ENCODE measurements at regions not wholly inside any gene's neighbourhood (a gene's known extent, or its start where the extent isn't known, plus 50 kb on each side); places are given as distances from the start of the nearest gene placed in this dataset.
"Not testable (repeated sequence)": the region's sequence is repeated elsewhere in the genome, so short reads cannot be mapped to it uniquely, and the experiment has no call there.

DNA sequence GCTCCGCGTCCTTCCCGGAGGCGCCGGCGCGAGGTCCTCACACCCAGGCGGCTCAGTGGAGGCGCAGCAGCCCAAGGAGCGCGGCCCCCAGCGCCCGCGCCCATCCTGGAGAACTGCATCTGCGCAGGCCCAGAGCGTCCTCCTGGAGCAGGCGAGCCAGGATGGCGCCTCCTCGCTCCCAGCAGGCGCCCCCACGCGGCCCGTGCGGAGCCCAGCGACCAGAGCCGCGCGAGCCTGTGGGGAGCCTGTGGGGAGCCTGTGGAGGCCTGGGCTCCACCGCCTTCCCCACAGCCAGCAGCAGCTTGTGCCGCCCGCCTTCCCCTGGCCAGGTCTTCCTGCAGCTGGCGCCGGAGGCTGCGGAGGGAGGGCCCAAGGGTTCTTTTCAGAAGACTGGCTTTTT, 953.9 kb downstream of the TMEM121 start:
- DNase-seq (ENCODE audit: low spot score), result not testable (repeated sequence)

DNA sequence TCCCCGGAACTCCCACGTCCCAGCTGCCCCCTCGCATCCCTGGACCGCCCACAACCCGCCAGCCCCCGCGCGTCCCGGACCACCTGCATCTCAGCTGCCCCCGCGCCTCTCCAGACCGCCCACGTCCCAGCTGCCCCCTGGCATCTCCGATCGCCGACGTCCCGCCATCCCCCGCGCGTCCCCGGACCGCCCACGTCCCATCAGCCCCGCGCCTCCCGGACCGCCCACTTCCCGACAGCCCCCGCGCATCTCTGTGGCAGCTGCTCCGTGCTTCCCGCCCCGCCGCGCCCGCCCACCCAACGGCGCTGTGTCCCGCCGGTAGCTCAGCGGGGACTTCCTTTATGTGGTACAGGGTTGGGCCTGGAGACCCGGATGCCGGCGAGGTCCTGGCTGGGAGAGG, 955.8 kb downstream of the TMEM121 start:
- DNase-seq (ENCODE audit: low spot score), result not testable (repeated sequence)

- DNase-seq (ENCODE audit: low spot score), result no peak
These were observed 961.2 kb downstream of the TMEM121 start for GRCh38 chr14:106487600-106487999.

DNA sequence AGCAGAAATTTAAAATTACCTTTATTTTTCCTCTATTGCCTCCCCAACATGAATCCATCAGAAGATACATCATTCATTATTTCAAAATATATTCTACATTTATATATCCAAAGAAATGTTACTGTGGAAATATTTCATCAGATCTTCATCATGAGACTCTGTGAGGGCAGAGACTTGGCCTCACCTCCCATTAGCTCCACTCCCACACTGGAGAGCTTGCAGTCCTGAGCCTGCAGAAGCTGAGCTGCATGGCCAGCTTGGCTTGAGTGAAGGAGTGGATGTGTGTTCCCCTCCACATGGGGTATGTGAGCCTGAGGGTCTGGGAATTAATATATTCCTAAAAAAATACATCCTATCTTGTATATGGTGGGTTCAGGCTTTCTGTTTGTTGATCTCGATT, 961.9 kb downstream of the TMEM121 start:
- DNase-seq (ENCODE audit: low spot score), result no peak

DNA sequence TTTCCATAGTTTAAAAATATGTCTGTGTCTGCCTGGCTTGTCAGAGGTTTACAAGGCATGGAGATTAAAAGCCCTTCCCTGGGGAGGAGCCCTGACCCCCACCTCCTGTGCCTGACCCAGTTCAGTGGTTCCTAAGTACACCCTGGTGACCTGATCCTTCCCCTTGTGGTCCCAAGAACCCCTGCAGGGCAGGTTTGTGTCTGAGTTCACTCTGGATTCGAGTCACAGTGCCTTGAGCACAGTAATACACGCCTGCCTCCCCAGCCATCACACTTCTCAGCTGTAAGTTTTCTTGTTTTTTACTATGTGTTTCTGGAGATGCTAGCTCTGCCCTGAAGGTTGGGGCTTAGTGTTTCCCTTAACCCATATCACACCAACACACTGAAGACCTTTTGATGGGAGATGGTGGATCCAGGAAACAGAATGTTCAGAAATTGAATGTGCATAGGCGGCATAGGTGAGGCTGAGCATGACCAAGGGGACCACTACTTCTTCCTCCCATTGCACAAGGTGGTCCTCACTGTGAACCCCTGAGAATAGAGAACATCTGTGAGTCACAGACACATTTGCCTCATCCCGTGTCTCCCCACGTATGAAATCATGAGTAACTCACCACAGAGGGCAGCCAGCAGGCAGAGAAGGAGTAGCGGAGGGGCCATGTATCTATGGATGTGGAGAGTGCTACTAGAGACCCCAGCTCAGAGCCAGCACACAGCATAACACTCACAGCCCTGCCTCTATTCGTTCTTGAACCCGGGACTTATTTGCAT, 962.9 kb downstream of the TMEM121 start:
- no peak for DNase-seq (ENCODE audit: low spot score)

GRCh38 chr14:106490442-106490841, 964.1 kb downstream of the TMEM121 start:
- DNase-seq (ENCODE audit: low spot score), result no peak

DNA sequence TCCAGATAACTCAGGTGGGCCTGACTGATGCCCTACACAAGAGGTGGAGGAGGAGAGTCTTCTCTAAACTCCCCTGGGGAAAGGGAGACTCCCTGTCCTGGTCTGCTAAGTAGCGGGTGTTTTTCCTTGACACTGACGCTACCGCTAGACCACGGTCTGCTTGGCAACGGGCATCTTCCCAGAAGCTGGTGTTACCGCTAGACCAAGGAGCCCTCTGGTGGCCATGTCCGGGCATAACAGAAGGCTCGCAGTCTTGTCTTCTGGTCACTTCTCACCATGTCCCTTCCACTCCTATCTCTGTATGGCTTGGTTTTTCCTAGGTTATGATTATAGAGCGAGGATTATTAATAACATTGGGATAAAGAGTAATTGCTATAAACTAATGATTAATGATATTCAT, 965.5 kb downstream of the TMEM121 start:
- DNase-seq (ENCODE audit: low spot score), result no peak

DNA sequence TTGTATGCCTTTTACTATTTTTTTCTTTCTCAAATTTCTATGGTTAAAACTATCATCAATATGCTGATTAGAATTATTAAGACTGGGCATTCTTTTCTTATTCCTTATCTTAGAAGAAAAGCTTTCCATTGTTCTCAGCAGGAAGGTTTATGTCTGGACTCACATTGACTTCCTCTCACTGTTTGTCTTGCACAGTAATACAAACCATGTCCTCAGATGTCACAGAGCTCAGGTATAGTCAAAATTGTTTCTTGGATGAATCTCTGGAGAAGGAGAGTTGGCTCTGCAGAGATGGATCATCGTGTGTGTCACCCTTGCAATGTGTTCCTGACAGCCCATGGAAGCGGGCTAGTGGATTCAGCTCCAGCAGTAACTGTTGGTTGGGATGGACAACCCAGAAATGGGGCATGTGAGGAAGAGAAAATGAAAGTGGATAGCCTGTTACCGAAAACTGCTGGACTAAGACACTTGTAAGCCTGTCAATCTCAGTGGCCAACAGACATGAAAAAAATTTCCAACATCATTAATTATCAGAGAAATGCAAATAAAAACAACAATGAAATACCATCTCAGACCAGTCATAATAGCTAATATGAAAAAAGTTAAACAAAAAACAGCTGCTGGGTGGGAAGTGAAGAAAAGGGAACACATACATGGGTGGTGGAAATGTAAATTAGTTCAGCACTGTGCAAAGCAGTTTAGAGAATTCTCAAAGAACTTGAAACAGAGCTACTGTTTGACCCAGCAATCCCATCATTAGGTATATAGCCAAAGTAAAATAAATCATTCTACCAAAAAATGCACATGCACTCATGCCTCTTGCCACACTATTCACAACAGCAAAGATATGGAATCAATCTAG, 967.8 kb downstream of the TMEM121 start:
- DNase-seq (ENCODE audit: low spot score), result no peak

DNA sequence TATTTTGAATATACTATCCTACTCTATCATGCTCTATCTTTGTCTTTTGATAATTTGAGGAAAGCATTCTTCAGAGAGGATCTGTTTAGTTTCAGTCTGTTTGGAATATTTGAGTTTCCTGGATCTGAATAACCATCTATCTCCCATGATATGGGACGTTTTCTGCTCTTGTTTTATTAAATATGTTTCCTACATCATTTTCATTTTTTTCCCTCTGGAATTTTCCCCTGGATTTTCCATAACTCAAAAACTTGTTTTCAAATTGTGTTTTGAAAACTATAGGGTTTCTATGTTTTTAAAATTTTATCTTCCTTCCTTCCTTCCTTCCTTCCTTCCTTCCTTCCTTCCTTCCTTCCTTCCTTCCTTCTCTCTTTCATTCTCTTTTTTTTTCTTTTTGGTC, 974.2 kb downstream of the TMEM121 start:
- DNase-seq (ENCODE audit: low spot score), result no peak

GRCh38 chr14:106501898-106502297, 975.5 kb downstream of the TMEM121 start:
- DNase-seq (ENCODE audit: low spot score), result no peak

DNA sequence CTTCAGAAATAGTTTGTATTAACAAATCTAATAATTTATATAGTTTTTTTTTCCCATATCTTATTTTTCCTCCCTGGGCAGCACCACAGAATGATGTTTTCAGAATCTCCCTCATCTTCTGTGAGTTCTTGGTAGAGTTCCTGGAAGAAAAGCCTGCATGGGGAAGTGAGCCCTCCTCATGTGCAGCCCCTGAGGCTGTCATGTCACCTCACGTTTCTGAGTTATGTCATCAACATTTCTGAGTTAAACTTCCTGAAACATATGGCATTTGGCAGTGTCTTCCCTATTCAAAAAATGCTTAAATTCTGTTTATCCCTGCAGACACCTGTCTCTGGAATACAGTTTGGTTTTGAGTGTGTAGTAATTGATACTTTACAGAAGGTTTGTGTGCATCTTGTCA, 979.0 kb downstream of the TMEM121 start:
- no peak for DNase-seq (ENCODE audit: low spot score)

- DNase-seq (ENCODE audit: low spot score), result peak; percentile 69
These were observed 980.5 kb downstream of the TMEM121 start for GRCh38 chr14:106506881-106507305.

DNA sequence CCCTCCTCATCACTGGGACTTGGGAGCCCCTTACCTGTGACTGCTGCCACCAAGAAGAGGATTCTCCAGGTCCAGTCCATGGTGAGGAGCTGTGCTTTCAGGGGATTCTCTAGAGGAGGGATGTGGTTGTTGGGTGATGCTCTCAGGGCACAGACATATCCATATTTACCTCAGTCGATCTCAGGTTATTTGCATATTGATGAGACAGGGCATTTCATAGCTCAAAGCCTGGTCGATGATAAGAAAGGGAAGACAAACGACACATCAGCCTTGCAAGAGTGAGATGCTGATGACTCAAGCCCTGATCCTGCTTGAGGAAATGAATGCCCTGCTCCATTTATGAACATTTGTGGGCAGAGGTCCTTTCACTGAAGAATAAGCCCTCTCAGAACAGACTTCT, 981.0 kb downstream of the TMEM121 start:
- peak; percentile 19 for DNase-seq (ENCODE audit: low spot score)

DNA sequence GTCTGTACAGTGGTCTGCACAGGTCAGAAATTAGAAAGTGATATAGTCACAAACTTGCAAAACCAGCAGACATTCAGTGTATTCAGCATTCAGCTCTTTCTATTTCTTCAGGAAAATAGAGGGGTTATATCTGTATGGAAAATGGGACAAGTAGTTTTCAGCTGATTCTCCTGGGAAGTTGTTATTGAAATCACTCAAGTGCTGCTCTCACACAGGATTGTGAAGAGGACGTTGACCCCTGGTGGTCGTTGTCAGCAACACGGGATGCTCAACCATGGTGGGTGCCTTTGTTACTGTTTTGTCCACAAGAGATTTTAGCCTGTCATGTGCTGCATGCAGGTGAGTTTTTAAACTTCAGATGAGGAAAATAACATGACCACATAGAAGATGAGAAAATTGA, 981.8 kb downstream of the TMEM121 start:
- DNase-seq (ENCODE audit: low spot score), result no peak

DNA sequence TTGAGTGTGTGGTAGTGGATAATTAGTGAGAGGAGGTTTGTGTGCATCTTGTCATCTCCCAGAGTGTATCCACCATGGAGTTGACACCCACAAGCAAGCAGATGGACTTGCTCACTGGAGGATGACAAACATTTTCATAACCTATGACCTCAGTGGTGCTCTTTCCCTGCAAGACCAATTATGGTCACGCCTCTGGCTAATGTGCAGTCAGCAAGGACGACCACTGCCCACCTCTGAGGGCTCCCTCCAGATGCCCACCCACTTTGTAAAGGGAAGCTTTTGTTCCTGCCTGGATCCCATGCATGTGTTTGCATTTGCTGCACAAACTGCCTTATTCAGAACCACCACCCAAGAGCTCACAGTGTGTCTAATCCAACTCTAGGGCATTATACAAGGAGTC, 982.8 kb downstream of the TMEM121 start:
- DNase-seq (ENCODE audit: low spot score), result no peak

DNA sequence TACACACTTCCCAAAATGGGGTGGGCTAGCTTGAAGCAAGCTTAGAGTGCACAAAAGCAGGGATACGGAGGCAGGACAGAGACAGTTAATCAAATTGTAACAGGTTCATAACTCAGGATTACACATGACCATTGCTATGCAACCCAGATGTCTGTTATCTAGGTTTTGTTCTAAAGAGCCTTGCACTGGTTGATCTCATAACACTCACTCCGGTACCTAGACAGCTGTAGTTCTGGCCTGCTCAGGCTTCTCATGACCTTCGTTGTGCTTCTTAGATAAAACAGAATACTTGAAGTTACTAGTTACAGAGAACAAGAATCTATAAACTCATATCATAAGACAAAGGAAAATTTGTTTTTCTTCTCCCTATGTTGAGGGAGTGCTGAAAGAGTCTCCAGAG, 983.4 kb downstream of the TMEM121 start:
- DNase-seq (ENCODE audit: low spot score), result no peak

- peak; percentile 72 for DNase-seq (ENCODE audit: low spot score)
These were observed 984.8 kb downstream of the TMEM121 start for GRCh38 chr14:106511006-106511799.

GRCh38 chr14:106511800-106512198, 985.4 kb downstream of the TMEM121 start:
- no peak for DNase-seq (ENCODE audit: low spot score)

DNA sequence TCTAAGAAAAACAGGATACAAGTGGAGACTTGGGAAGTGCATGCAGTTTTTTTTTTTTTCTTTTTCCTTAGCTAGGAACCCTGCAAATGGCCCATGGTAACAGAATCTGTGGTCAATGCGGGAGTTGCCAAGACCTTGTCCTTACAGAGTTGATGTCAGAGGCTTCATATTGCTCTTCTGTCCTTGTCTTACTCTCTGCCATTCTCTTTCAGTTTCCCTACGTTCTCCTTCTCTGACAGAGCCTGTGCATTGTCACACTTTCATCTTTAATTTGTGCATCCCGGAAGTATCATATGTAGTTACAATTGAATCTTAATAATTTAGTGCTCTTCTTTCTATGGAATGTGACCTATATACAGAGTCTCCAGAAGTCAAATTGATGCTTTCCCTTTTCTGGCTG, 986.9 kb downstream of the TMEM121 start:
- no peak for DNase-seq (ENCODE audit: low spot score)

GRCh38 chr14:106518054-106518943, 991.9 kb downstream of the TMEM121 start:
- DNase-seq (ENCODE audit: low spot score), result peak; percentile 80

- DNase-seq (ENCODE audit: low spot score), result not testable (repeated sequence)
These were observed 995.7 kb downstream of the TMEM121 start for GRCh38 chr14:106522118-106522517.

Data from CD4-positive, alpha-beta T cell treated with Interleukin-6 at 100 ng/mL for 8 hours (primary cell).